Osteocyte (in vitro differentiated cells): ENCODE measurements at regions not wholly inside any gene's neighbourhood (a gene's known extent, or its start where the extent isn't known, plus 50 kb on each side); places are given as distances from the start of the nearest gene placed in this dataset.

Source experiments
- DNase-seq: peaks from one replicate; pipeline ENCODE4 v3.0.0; 2021; ENCODE audit warnings: mixed read lengths; ENCODE audit not compliant: unreplicated experiment; ENCODE audit errors: extremely low spot score
- H3K27ac Mint-ChIP-seq: one replicate; pipeline ENCODE4 v1.8.0; 2021; ENCODE audit warnings: mild to moderate bottlenecking, mixed read lengths; ENCODE audit not compliant: unreplicated experiment
- H3K27me3 Mint-ChIP-seq: one replicate; pipeline ENCODE4 v1.8.0; 2021; ENCODE audit warnings: mixed read lengths; ENCODE audit not compliant: unreplicated experiment
- H3K36me3 Mint-ChIP-seq: one replicate; pipeline ENCODE4 v1.8.0; 2021; ENCODE audit warnings: mixed read lengths; ENCODE audit not compliant: unreplicated experiment
- H3K4me1 Mint-ChIP-seq: one replicate; pipeline ENCODE4 v1.8.0; 2021; ENCODE audit warnings: mixed read lengths; ENCODE audit not compliant: unreplicated experiment
- H3K4me3 Mint-ChIP-seq: one replicate; pipeline ENCODE4 v1.8.0; 2021; ENCODE audit warnings: mild to moderate bottlenecking, moderate library complexity, mixed read lengths; ENCODE audit not compliant: unreplicated experiment
- H3K9me3 Mint-ChIP-seq: one replicate; pipeline ENCODE4 v1.8.0; 2021; ENCODE audit warnings: mixed read lengths; ENCODE audit not compliant: unreplicated experiment
- TF ChIP-seq, protein P1 (sequence below): fragments of 200-600 bp; sonication (generic); IDR thresholded peaks from 2 replicates; pipeline ENCODE4 v1.5.0; 2021; ENCODE audit warnings: antibody characterized with exemption, mild to moderate bottlenecking, moderate library complexity

DNA sequence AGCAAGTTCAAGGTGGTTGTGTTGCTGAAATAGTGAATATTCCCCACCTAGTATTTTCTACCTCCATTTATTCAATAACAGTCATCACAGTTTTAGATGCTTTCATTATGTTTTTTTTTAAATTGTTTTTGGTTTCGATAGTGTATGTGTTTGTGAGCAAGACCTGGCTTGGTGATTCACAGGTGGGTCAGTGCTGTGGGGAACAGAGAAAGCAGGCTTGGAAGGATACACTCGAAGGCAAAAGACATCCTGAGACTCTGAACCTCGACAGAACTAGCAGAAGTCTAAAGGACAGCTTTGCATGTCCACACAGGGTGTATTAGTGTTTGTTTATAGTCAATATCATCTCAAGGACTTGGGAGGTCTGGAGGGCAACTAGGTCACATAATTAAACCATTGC, 551.5 kb downstream of the RIT2 start:
- TF ChIP-seq, protein P1, sequence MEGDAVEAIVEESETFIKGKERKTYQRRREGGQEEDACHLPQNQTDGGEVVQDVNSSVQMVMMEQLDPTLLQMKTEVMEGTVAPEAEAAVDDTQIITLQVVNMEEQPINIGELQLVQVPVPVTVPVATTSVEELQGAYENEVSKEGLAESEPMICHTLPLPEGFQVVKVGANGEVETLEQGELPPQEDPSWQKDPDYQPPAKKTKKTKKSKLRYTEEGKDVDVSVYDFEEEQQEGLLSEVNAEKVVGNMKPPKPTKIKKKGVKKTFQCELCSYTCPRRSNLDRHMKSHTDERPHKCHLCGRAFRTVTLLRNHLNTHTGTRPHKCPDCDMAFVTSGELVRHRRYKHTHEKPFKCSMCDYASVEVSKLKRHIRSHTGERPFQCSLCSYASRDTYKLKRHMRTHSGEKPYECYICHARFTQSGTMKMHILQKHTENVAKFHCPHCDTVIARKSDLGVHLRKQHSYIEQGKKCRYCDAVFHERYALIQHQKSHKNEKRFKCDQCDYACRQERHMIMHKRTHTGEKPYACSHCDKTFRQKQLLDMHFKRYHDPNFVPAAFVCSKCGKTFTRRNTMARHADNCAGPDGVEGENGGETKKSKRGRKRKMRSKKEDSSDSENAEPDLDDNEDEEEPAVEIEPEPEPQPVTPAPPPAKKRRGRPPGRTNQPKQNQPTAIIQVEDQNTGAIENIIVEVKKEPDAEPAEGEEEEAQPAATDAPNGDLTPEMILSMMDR: no peak
- H3K4me1 Mint-ChIP-seq: no peaks in the 10 kb centered on the region
- no peak overlapping the region for H3K27ac Mint-ChIP-seq
- no peaks in the 10 kb centered on the region for H3K27me3 Mint-ChIP-seq
- DNase-seq: no peak
- H3K36me3 Mint-ChIP-seq: no peaks in the 10 kb centered on the region
- H3K4me3 Mint-ChIP-seq: no peak overlapping the region
- H3K9me3 Mint-ChIP-seq: no peaks in the 10 kb centered on the region

DNA sequence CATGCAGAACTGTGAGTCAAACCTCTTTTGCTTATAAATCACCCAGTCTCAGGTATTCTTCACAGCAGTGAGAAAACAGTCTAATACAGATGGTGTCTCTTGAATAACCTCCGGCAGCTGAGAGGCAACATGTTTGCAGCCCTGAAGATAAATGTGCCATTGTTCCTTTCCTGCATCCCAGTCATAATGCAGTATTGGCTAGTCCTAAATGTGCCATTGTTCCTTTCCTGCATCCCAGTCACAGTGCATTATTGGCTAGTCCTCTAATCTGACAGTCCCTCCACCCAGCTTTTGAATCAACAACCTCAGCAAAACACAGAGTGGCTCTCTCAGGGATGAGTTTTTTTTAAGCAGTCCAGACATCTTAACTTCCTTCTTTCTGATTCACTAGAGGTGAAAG, 550.7 kb downstream of the RIT2 start:
- Mint-ChIP-seq H3K27ac (no peak overlapping the region), H3K4me1 (no peaks in the 10 kb centered on the region), H3K36me3 (no peaks in the 10 kb centered on the region), H3K4me3 (no peak overlapping the region), H3K9me3 (no peaks in the 10 kb centered on the region), H3K27me3 (no peaks in the 10 kb centered on the region)
- DNase-seq: no peak
- TF ChIP-seq, protein P1: no peak

DNA sequence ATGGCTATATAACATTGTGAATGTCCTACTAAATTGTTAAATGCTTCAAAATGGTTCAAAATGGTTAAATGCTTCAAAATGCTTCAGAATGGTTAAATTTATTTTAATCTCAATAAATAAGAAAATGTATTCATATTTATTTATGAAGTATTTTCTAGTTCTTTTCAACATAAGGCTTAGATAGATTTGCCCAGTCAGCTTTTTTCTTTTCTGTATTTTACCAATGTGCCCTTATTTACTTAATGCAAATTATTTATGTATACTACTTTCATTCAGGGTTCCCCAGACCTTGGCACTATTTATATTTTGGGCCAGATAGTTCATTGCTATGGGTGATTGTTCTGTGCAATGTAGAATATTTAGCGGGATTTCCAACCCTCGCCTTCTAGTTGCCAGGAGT, 546.7 kb downstream of the RIT2 start:
- Mint-ChIP-seq H3K27me3 (no peaks in the 10 kb centered on the region), H3K27ac (no peak overlapping the region), H3K4me3 (no peak overlapping the region), H3K4me1 (no peaks in the 10 kb centered on the region), H3K36me3 (no peaks in the 10 kb centered on the region), H3K9me3 (no peaks in the 10 kb centered on the region)
- no peak for DNase-seq
- TF ChIP-seq, protein P1: no peak

DNA sequence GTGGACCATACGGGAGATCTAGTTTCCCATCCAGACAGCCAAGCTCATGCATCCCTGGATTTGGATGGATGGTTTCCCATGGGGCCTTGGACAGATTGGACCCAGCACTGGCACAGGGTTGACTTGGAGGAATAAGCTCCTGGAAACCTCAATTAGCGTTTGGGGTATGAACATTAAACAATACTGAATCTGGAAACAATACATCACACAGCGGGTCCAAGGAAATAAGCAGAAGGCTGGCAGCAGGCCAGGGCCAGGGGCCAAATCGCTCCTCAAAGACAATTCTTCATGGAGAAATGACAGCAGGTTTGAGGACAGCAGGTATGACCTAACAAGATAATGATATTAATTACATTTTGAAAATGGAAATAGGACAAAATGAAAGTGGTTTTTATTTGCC, 540.6 kb downstream of the RIT2 start:
- Mint-ChIP-seq H3K27ac (no peak overlapping the region), H3K4me1 (no peaks in the 10 kb centered on the region), H3K9me3 (no peaks in the 10 kb centered on the region)

DNA sequence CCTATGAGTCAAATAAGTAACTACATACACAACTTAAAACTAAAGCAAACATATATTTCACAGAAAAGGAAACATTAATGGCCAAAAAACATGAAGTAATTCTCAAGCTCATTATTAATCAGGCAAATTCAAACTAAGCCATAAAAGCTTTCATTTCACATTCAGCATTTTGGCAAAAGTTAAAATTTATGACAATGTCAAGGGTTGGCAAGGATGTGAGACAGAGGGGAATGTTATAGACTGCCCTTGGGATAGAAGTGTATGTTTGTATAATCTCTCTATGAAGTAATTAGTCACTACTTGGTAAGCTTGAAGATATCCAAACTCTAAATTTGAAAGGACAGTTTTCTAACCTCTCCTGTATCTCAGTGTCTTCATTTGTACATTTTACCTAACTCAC, 539.4 kb downstream of the RIT2 start:
- TF ChIP-seq, protein P1: no peak
- Mint-ChIP-seq H3K4me1 (no peaks in the 10 kb centered on the region), H3K27me3 (peaks cover 2% of the 10 kb centered on the region), H3K27ac (no peak overlapping the region), H3K4me3 (no peak overlapping the region), H3K36me3 (no peaks in the 10 kb centered on the region), H3K9me3 (no peaks in the 10 kb centered on the region)
- no peak for DNase-seq

More for the DNA sequence above, 540.6 kb downstream of the RIT2 start:
- no peak for DNase-seq
- Mint-ChIP-seq H3K27me3 (peaks cover 2% of the 10 kb centered on the region), H3K36me3 (no peaks in the 10 kb centered on the region), H3K4me3 (no peak overlapping the region)
- TF ChIP-seq, protein P1: no peak
